Liver (tissue), 2 donors: ENCODE measurements at regions not wholly inside any gene's neighbourhood (a gene's known extent, or its start where the extent isn't known, plus 50 kb on each side); places are given as distances from the start of the nearest gene placed in this dataset.

ENCODE experiments used
- RXRA ChIP-seq, 2 donors: IDR thresholded peaks; 2 replicates each; pipeline ENCODE4 v1.6.1; 2017 to 2018; ENCODE audit warnings: antibody characterized with exemption in 2 of 2, mild to moderate bottlenecking in 1 of 2
- SP1 ChIP-seq: IDR thresholded peaks from 2 replicates; pipeline ENCODE4 v1.6.1; 2018; ENCODE audit warnings: antibody characterized with exemption, mild to moderate bottlenecking
- donor health status: healthy.

- TF ChIP-seq SP1 (peak; percentile 65), RXRA (IDR thresholded peaks at IDR 0.05) (peak; percentile 28 to 46)
Measured at GRCh38 chr1:234915924-234916675, 212.5 kb downstream of the TOMM20 start.
